HG03095 (cell line): ENCODE measurements at regions not wholly inside any gene's neighbourhood (a gene's known extent, or its start where the extent isn't known, plus 50 kb on each side); places are given as distances from the start of the nearest gene placed in this dataset.

Source experiments
- ATAC-seq: cut with Tn5 transposase; IDR thresholded peaks from one replicate; pipeline ENCODE4 v1.9.1; 2021; ENCODE audit warnings: moderate library complexity; ENCODE audit not compliant: unreplicated experiment

- no peak for ATAC-seq
These were observed 855.7 kb downstream of the SLITRK5 start for GRCh38 chr13:88526853-88527215.

DNA sequence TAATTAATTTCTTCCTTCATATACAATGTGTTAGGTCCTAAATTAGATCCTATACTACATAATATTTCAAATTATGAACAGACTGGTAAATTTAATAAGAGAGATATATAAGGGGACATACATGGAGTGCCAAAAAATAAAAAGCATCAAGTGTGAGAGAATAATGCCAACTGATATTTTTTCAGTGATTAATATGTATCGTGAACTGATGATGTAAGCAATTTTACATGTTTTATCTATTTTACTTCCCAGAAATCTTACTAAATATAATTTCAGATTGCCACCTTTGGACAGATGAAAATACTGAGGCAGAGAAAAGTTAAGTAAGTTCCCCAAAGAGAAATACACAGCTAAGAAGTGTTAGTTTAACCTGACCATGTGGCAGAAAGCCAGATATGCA, 870.8 kb downstream of the SLITRK5 start:
- no peak for ATAC-seq

- ATAC-seq = no peak
These were observed 873.7 kb downstream of the SLITRK5 start for GRCh38 chr13:88544836-88545235.

- no peak for ATAC-seq
These were observed 881.8 kb downstream of the SLITRK5 start for GRCh38 chr13:88552966-88553365.

GRCh38 chr13:88565566-88565965, 894.4 kb downstream of the SLITRK5 start:
- ATAC-seq = no peak

DNA sequence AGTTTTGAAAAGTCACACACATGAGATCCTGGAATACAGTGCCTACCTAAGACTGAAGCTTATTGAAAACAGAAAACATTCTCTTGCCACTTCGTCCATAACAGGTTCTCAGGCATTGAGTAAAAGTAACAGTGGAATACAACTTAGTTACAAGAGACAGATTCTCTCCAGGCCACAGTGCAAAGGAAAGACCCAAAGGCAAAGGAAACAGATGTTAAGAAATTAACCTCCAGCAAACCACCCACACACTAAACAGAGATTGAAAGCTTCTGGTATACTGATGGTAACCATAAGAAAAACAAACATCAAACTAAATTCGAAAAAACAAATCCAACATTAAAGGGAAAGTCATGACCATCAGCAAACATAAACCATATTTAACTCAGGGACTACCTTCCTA, 914.7 kb downstream of the SLITRK5 start:
- ATAC-seq = no peak

- no peak for ATAC-seq
These were observed 915.1 kb downstream of the SLITRK5 start for GRCh38 chr13:88586263-88586662.

- no peak for ATAC-seq
These were observed 919.4 kb downstream of the SLITRK5 start for GRCh38 chr13:88590574-88590973.

DNA sequence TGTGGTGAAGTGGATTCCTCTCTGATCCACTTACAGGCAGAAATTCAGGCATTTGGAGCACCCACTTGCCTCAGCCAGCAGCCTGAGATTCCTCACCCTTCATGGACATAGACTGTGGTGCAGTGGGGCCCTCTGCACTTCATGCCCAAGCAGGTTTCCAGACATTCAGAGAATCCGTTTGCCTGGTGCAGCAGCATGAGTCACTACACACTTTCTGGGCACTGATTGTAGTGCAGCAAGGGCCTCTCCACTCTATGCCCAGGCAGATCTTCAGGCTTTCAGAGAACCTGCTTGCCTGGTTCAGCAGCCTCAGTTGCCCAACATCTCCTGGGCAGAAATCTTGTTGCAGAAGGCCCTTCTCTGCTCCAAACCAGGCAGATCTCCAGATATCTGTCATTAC, 920.9 kb downstream of the SLITRK5 start:
- no peak for ATAC-seq

DNA sequence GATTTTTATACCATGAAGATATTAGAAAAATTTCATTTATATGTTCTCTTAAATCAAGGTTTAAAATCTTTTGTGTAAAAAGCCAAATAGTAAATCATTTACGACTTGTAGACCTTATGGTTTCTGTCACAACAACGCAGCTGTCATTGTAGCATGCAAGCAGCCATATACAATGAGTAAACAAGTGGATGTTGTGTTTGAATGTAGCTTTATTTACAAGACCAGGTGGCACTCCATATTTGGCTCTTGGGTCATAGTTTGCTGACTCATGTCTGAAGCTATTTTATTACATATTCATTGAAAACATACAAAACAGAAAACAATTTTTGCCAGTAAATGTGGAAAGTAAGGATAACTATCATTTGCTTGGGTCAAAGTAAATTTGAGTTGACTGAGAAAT, 930.8 kb downstream of the SLITRK5 start:
- no peak for ATAC-seq

DNA sequence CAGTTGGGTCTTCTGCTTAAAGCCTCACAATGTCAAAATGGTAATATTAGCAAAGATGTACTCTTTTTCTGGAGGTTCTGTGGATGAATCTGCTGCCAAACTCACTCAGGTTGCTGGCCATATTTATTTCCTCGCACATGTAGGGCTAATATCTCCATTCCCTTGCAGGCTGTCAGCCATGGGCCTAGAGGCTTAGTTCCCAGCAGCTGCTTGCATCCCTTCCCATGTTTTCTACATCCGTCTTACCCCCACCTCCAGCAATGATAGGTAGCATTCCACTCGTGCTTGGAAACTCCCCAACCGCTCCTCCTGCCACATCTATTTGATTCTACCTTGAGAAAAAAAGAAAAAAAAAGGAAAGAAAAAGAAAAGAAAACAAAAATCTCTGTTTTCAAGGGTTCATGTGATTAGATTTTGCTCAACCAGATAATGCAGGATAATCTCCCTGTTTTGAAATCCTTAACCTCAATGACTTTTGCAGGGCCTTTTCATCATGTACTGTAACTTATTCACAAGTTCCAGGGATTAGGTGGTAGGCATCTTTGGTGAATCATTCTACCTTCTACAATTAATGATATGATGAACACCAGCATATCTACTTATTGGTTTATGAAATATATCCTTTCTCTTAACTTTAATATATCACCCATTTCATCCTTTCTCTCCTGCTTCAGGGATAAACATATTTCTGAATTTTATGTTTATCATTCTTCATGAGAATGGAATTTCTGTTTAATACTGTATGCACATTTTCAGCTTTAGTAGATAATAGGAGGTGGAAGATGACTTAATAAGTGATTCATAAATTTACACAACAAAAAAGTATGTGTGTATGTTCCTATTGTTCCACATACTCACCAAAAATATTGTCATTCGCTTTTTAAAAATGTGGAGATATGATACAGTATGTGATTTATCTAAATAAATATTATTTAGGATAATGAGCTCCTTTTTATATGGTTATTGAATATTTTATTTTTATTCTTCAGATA, 931.9 kb downstream of the SLITRK5 start:
- no peak for ATAC-seq

DNA sequence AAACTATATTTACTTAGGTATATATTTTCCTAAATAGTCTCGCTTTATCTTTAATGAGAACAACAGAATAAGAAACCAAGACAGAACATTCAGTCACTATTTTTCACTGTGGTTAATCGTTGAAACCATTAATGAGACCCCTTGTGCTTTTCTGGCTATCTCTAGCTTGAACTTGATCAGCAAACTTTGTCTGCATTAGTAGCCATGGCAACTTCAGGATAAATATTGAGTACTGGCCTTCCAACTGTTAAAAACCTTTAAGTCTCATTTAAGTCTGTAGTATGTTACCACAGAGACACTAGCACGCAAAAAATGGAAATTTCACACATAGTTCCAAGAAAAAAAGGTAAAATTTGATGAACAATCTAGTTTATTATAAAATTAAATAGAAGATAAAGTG, 946.0 kb downstream of the SLITRK5 start:
- no peak for ATAC-seq

- ATAC-seq = no peak
These were observed 951.3 kb downstream of the SLITRK5 start for GRCh38 chr13:88622362-88622973.

DNA sequence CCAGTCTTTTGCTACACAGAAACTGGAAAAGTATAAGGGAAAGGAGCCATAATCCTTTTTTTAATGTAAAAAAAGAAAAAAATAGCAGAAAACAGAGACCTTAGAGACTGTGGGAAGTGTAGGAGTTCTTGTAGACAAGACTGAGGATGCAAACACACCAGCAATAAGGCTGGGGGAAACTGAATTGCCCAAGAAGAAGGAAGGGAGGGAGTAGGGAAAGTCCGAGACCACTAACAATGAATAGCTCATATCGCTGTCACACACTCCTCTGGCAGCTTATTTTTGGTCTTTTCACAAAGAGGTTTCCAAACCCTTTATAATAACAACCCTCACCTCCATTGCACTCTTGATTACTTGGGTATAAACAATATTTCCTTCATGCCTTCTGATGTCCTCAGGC, 952.0 kb downstream of the SLITRK5 start:
- ATAC-seq = no peak

DNA sequence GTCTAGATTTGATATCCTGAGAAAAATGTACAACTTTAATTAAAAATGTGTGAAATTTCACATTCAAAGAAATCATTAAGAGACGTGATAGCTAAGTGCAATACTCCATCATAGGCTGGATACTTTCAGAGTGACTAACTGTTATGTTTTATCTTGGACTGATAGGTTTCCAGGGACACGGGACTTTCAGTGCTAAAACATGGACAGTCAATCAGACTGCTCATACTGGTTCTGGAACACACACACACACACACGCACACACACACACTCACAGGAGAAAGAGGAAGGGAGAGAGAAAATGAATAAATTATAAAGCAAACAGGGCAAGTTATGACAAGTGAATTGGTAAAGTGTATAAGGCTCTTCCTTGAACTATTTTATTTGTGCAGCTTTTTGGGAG, 955.9 kb downstream of the SLITRK5 start:
- ATAC-seq = no peak

GRCh38 chr13:88628882-88629281, 957.7 kb downstream of the SLITRK5 start:
- ATAC-seq = no peak

DNA sequence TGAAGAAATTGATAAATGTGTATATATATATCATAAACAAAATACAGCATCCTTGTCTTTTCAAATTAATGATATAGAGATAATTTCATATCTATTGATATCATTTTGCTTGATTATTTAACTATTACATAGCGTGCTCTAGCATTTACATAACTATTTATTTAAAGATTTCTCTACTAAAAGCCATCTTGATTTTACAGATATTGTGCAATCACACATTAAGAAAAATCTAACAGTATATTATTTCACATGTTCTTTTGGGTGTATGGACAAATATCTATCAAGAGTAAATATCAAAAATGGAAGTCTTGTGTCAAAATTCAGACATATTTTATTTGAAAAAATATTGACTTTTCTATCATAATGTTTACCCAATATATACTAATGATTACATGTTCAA, 966.8 kb downstream of the SLITRK5 start:
- ATAC-seq = no peak

GRCh38 chr13:88643233-88643632, 972.1 kb downstream of the SLITRK5 start:
- no peak for ATAC-seq

GRCh38 chr13:88648598-88649373, 977.6 kb downstream of the SLITRK5 start:
- no peak for ATAC-seq

DNA sequence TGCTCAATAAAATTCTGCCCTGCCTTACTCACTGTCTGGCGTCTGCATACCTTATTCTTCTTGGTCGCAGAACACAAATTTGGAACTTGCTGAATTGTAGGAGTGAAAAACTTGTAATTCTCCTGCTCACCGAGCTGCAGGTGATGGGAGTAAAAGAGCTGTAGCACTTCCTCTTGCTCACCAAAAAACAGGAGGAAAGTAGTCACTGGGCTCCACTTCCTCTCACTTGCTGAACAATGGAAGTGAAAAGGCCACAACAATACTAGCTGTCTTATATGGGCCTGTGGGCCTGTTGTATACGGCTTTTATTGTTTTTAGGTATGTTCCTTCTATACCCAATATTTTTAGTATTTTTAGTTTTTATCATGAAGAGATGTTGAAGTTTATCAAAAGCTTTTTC, 978.7 kb downstream of the SLITRK5 start:
- ATAC-seq = no peak

- ATAC-seq = no peak
These were observed 980.4 kb downstream of the SLITRK5 start for GRCh38 chr13:88651531-88651930.

DNA sequence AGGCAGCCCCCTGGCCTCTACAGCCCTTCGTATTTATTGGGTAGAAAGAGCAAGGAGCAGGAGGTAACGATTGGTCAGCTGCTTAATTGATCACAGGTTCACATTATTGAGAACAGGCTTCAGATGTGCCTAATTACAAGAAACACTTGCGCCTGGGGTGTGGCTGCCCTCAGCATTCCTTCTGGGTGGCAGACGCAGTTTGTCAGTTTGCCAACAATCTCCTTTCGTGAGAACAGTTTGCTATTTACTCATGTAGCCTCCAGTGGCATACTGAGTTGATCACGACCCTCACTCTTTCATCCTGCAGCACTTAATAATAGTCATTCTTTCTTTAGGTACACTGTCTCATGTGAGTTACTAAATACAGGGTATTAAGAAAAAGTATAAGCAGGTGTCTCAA, 985.6 kb downstream of the SLITRK5 start:
- no peak for ATAC-seq
